ENCODE measurements at regions not wholly inside any gene's neighbourhood (a gene's known extent, or its start where the extent isn't known, plus 50 kb on each side); places are given as distances from the start of the nearest gene placed in this dataset.

DNA sequence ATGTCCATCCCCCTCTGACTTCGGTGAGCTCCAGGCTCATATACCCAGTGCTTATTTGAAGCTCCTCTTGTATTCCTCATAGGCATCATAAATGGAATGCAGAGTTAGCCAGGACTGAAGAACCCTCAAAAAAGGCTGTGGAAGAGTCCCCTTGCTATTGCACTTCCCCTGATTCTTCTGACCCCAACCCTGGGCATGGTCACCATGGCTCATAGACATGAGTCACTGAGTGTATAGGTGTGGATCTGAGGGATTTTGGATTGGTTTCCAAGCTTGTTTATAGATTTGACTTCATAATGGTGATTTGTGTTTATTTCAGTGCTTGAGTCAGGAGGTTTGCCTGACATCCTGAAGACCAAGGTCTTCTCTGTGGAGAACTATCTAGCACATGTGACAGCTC, 98.4 kb upstream of the SLC38A2 start:
- no peak for TF ChIP-seq ZNF274 (IDR thresholded peaks at IDR 0.05; ENCODE audit: low read depth, low read length)
- no peak for TF ChIP-seq YY1 (IDR thresholded peaks at IDR 0.05; ENCODE audit: insufficient read depth, insufficient read length)
- TF ChIP-seq SUZ12 (IDR thresholded peaks at IDR 0.05; ENCODE audit: extremely low read depth, insufficient read depth, insufficient read length) = no peak

Measured in NT2/D1 (cell line).